ENCODE measurements at regions not wholly inside any gene's neighbourhood (a gene's known extent, or its start where the extent isn't known, plus 50 kb on each side); places are given as distances from the start of the nearest gene placed in this dataset.

GRCh38 chr2:15881120-15881433 lies 59.3 kb upstream of the MYCN start:
- Mint-ChIP-seq H3K36me3 (peaks cover 3% of the 10 kb centered on the region), H3K9me3 (peaks cover 6% of the 10 kb centered on the region), H3K4me1 (ENCODE audit: unreplicated experiment) (no peaks in the 10 kb centered on the region), H3K27ac (no peak overlapping the region), H3K27me3 (no peaks in the 10 kb centered on the region), H3K4me3 (no peak overlapping the region)
- TF ChIP-seq CTCF (conservative IDR thresholded peaks at IDR 0.05): no peak
- DNase-seq (ENCODE audit: extremely low spot score, unreplicated experiment): no peak

GRCh38 chr2:15881676-15882075 lies 58.7 kb upstream of the MYCN start:
- H3K27ac Mint-ChIP-seq: no peak overlapping the region

GRCh38 chr2:15882761-15883497 lies 57.4 kb upstream of the MYCN start:
- DNase-seq (ENCODE audit: extremely low spot score, unreplicated experiment): no peak
- no peak overlapping the region for H3K4me3 Mint-ChIP-seq

More at GRCh38 chr2:15881676-15882075, 58.7 kb upstream of the MYCN start:
- no peaks in the 10 kb centered on the region for H3K4me1 Mint-ChIP-seq (ENCODE audit: unreplicated experiment)
- DNase-seq (ENCODE audit: extremely low spot score, unreplicated experiment): no peak
- no peaks in the 10 kb centered on the region for H3K27me3 Mint-ChIP-seq
- H3K4me3 Mint-ChIP-seq: no peak overlapping the region
- peaks cover 3% of the 10 kb centered on the region for H3K36me3 Mint-ChIP-seq
- H3K9me3 Mint-ChIP-seq: peaks cover 6% of the 10 kb centered on the region
- TF ChIP-seq CTCF (conservative IDR thresholded peaks at IDR 0.05): no peak

GRCh38 chr2:15883684-15884083 lies 56.7 kb upstream of the MYCN start:
- no peak overlapping the region for H3K4me3 Mint-ChIP-seq
- no peaks in the 10 kb centered on the region for H3K27me3 Mint-ChIP-seq
- H3K27ac Mint-ChIP-seq: no peak overlapping the region
- peaks cover 11% of the 10 kb centered on the region for H3K4me1 Mint-ChIP-seq (ENCODE audit: unreplicated experiment)
- H3K9me3 Mint-ChIP-seq: peaks cover 6% of the 10 kb centered on the region
- no peak for TF ChIP-seq CTCF (conservative IDR thresholded peaks at IDR 0.05)
- no peak for DNase-seq (ENCODE audit: extremely low spot score, unreplicated experiment)
- no peaks in the 10 kb centered on the region for H3K36me3 Mint-ChIP-seq

More at GRCh38 chr2:15882761-15883497, 57.4 kb upstream of the MYCN start:
- Mint-ChIP-seq H3K9me3 (peaks cover 6% of the 10 kb centered on the region), H3K27me3 (no peaks in the 10 kb centered on the region), H3K27ac (no peak overlapping the region), H3K4me1 (ENCODE audit: unreplicated experiment) (peaks cover 8% of the 10 kb centered on the region), H3K36me3 (no peaks in the 10 kb centered on the region)
- no peak for TF ChIP-seq CTCF (conservative IDR thresholded peaks at IDR 0.05)

- Mint-ChIP-seq H3K4me3 (no peak overlapping the region), H3K27ac (no peak overlapping the region), H3K9me3 (peaks cover 6% of the 10 kb centered on the region), H3K27me3 (no peaks in the 10 kb centered on the region), H3K36me3 (no peaks in the 10 kb centered on the region), H3K4me1 (ENCODE audit: unreplicated experiment) (peaks cover 22% of the 10 kb centered on the region)
- DNase-seq (ENCODE audit: extremely low spot score, unreplicated experiment): no peak
- no peak for TF ChIP-seq CTCF (conservative IDR thresholded peaks at IDR 0.05)
Measured at GRCh38 chr2:15884790-15885189, 55.6 kb upstream of the MYCN start.

All from type B pancreatic cell (in vitro differentiated cells).